ENCODE measurements at regions not wholly inside any gene's neighbourhood (a gene's known extent, or its start where the extent isn't known, plus 50 kb on each side); places are given as distances from the start of the nearest gene placed in this dataset.

DNA sequence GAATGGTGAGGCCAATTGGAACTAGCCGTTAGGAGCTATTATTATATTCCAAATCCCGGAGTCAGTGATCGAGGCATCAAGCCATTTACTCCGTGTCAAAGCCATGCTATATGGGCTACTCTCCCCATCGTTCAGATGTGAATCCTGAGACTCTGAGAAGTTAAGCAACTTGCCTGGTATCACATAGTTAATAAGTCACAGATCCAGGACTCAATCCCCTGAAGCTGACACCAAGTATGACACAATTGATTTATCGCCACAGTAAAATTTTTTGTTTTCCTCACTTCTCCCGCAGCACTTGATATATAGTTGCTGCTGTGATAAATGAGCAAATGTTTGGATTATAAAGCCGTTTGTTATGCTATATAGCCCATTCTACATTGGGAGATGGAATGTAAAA lies 50.8 kb upstream of the TSHZ2 start:
- Histone ChIP-seq H3K27me3 (no peaks in the 10 kb centered on the region), H3K4me1 (no peaks in the 10 kb centered on the region), H3K36me3 (no peaks in the 10 kb centered on the region), H3K9me3 (no peaks in the 10 kb centered on the region), H3K27ac (no peak overlapping the region), H3K4me3 (no peak overlapping the region)
- TF ChIP-seq POLR2A (IDR thresholded peaks at IDR 0.05) = no peak
- TF ChIP-seq, protein P1, sequence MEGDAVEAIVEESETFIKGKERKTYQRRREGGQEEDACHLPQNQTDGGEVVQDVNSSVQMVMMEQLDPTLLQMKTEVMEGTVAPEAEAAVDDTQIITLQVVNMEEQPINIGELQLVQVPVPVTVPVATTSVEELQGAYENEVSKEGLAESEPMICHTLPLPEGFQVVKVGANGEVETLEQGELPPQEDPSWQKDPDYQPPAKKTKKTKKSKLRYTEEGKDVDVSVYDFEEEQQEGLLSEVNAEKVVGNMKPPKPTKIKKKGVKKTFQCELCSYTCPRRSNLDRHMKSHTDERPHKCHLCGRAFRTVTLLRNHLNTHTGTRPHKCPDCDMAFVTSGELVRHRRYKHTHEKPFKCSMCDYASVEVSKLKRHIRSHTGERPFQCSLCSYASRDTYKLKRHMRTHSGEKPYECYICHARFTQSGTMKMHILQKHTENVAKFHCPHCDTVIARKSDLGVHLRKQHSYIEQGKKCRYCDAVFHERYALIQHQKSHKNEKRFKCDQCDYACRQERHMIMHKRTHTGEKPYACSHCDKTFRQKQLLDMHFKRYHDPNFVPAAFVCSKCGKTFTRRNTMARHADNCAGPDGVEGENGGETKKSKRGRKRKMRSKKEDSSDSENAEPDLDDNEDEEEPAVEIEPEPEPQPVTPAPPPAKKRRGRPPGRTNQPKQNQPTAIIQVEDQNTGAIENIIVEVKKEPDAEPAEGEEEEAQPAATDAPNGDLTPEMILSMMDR (IDR thresholded peaks at IDR 0.05) = no peak
- TF ChIP-seq EP300 (IDR thresholded peaks at IDR 0.05) = no peak
- TF ChIP-seq POLR2AphosphoS5 (IDR thresholded peaks at IDR 0.05) = no peak
- DNase-seq = no peak
- intact Hi-C loops (cut with DNase I; ENCODE audit: low total_unique reads) = no loop called here
- WGBS, 5 donors = 85 to 90% (median 88%) methylated on average over 8 of the region's 8 CpGs

DNA sequence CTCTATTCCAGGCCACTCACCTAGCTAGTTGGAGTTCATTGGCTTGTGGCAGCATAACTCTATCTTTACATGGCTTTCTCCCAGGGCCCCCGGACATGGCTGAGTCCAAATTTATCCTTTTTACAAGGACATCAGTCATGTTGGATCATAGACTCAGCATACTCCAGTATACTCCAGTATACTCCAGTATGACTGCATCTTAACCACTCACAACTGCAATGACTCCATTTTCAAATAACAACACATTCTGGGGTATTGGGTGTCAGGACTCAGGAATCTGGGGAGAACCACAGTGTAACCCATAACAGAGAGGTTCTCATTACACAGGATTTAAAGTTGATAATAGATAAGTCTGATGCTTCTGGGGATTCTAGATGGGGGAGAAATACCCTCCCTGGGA lies 53.8 kb upstream of the TSHZ2 start:
- Histone ChIP-seq H3K9me3 (peaks cover 0 to 8% (median 4%) of the 10 kb centered on the region in 4 donors), H3K4me3 (no peak overlapping the region), H3K27ac (no peak overlapping the region), H3K27me3 (no peaks in the 10 kb centered on the region), H3K36me3 (no peaks in the 10 kb centered on the region), H3K4me1 (no peaks in the 10 kb centered on the region)
- intact Hi-C loops (cut with DNase I; ENCODE audit: low total_unique reads) = no loop called here
- TF ChIP-seq POLR2AphosphoS5 (IDR thresholded peaks at IDR 0.05) (no peak), EP300 (IDR thresholded peaks at IDR 0.05) (no peak), POLR2A (IDR thresholded peaks at IDR 0.05) (no peak)
- TF ChIP-seq, protein P1 (IDR thresholded peaks at IDR 0.05) = no peak
- WGBS, 5 donors = 83 to 96% (median 88%) methylated on average over 1 of the region's 1 CpG
- no peak for DNase-seq

- H3K4me1 ChIP-seq = no peaks in the 10 kb centered on the region
- H3K4me3 ChIP-seq = no peak overlapping the region
- TF ChIP-seq POLR2A (IDR thresholded peaks at IDR 0.05) = no peak
- TF ChIP-seq, protein P1 (IDR thresholded peaks at IDR 0.05) = no peak
- no peak for TF ChIP-seq EP300 (IDR thresholded peaks at IDR 0.05)
- TF ChIP-seq POLR2AphosphoS5 (IDR thresholded peaks at IDR 0.05) = no peak
- DNase-seq = no peak
- WGBS, 5 donors = 89 to 100% (median 95%) methylated on average over 1 of the region's 1 CpG
- H3K9me3 ChIP-seq = peaks cover 0 to 8% (median 4%) of the 10 kb centered on the region in 4 donors
- no peak overlapping the region for H3K27ac ChIP-seq
- intact Hi-C loops (cut with DNase I; ENCODE audit: low total_unique reads) = no loop called here
- H3K27me3 ChIP-seq = no peaks in the 10 kb centered on the region
- no peaks in the 10 kb centered on the region for H3K36me3 ChIP-seq
Measured at GRCh38 chr20:52915564-52915963, 56.6 kb upstream of the TSHZ2 start.

GRCh38 chr20:52914870-52915269 lies 57.3 kb upstream of the TSHZ2 start:
- Histone ChIP-seq H3K36me3 (no peaks in the 10 kb centered on the region), H3K4me1 (no peaks in the 10 kb centered on the region), H3K27me3 (no peaks in the 10 kb centered on the region), H3K27ac (no peak overlapping the region), H3K4me3 (no peak overlapping the region), H3K9me3 (peaks cover 0 to 8% (median 4%) of the 10 kb centered on the region in 4 donors)
- no peak for DNase-seq
- WGBS, 5 donors = 41 to 76% (median 54%) methylated on average over 2 of the region's 2 CpGs
- intact Hi-C loops (cut with DNase I; ENCODE audit: low total_unique reads) = no loop called here
- no peak for TF ChIP-seq EP300 (IDR thresholded peaks at IDR 0.05)
- TF ChIP-seq POLR2A (IDR thresholded peaks at IDR 0.05) = no peak
- TF ChIP-seq POLR2AphosphoS5 (IDR thresholded peaks at IDR 0.05) = no peak
- TF ChIP-seq, protein P1 (IDR thresholded peaks at IDR 0.05) = no peak
